Left ventricle myocardium inferior (tissue), 1 donor: ENCODE measurements at regions not wholly inside any gene's neighbourhood (a gene's known extent, or its start where the extent isn't known, plus 50 kb on each side); places are given as distances from the start of the nearest gene placed in this dataset.

Experiments used
- DNase-seq: peaks from one replicate; pipeline ENCODE4 v3.0.0-alpha.2; 2020
- H3K27ac ChIP-seq: fragments of 200-600 bp; replicated peaks from 2 replicates; pipeline ENCODE4 v1.8.0; 2021
- H3K27me3 ChIP-seq: fragments of 200-600 bp; 2 replicates; pipeline ENCODE4 v1.8.0; 2021; ENCODE audit warnings: low read depth
- H3K36me3 ChIP-seq: fragments of 200-600 bp; 2 replicates; pipeline ENCODE4 v1.8.0; 2021
- H3K4me1 ChIP-seq: fragments of 200-600 bp; 2 replicates; pipeline ENCODE4 v1.8.0; 2021
- H3K4me3 ChIP-seq: fragments of 200-600 bp; 2 replicates; pipeline ENCODE4 v1.8.0; 2021; ENCODE audit warnings: mild to moderate bottlenecking, moderate library complexity
- H3K9me3 ChIP-seq: fragments of 200-600 bp; replicated peaks from 2 replicates; pipeline ENCODE4 v1.8.0; 2021
- CTCF ChIP-seq: fragments of 200-600 bp; IDR thresholded peaks from 2 replicates; pipeline ENCODE4 v1.8.0; 2021; ENCODE audit warnings: antibody characterized with exemption, mild to moderate bottlenecking, borderline replicate concordance
- intact Hi-C: fragments of 100-400 bp; cut with micrococcal nuclease; formaldehyde crosslinking; loops from one replicate; pipeline ENCODE4 v1.11.0; 2022
- donor health status: DM: no; HTN: yes; CAD: no; lungs with severe emphysema.

DNA sequence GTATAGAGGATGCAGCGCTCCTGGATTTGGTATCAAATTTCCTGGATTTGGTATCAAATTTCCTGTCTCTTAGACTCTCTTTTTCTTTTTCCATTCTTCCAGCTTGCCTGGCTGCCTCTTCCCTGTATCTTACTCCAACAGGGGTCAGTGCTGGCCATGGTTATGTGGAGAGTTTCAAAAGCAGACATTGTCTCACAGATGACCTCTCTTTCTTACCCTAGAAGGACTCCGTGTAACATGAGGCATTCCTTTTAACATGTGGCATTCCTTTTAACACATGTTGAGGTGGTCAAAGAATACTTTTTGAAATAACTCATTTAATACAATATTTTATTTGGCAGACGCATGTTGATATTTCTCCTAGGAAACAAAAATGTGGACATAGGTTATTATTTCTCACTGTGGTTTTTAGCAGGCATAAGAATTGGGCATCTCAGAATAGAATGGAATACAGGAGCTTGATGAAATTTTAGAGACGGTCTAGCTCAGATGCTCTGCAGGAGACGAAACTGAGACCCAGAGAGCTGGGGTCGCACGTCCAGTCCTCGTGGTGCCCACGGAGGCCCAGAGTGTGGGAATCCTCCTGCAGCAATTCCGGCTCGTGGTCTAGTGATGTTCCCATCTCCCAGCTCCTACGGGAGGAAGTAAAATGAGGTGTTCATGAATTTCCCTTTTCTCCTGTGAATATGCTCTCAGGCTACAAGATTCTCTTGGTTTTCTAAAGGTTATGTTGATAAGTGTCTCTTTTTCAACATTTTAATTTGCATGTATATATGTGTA, 59.6 kb upstream of the PITRM1 start:
- TF ChIP-seq CTCF, result no peak
- H3K36me3 ChIP-seq, result no peaks in the 10 kb centered on the region
- H3K9me3 ChIP-seq, result no peaks in the 10 kb centered on the region
- intact Hi-C loops, result no loop called here
- no peak for DNase-seq
- H3K4me1 ChIP-seq, result peaks cover 10% of the 10 kb centered on the region
- H3K27me3 ChIP-seq, result peaks cover 6% of the 10 kb centered on the region
- H3K4me3 ChIP-seq, result no peak overlapping the region
- no peak overlapping the region for H3K27ac ChIP-seq

DNA sequence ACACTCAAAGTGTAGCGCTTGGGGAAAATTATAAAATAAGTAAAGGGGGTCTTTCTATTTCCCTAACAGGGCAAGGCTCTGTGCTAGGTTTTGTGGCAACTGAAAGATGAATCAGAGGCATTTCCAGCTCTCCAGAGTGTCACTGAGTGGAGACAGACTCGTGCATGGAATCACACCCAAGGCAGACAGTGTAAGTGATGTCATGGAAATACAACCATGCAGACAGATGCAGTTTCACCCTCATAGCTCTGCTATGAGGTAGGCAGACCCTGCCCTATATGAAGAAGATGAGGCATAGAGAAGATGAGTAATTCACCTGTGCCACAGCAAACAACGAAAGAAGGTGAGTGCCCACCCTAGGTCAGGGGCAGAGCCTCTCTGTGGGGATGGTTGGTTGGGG, 57.2 kb upstream of the PITRM1 start:
- Histone ChIP-seq H3K27me3 (peaks cover 6% of the 10 kb centered on the region), H3K4me3 (no peak overlapping the region), H3K9me3 (no peaks in the 10 kb centered on the region), H3K4me1 (peaks cover 11% of the 10 kb centered on the region), H3K36me3 (no peaks in the 10 kb centered on the region), H3K27ac (no peak overlapping the region)
- DNase-seq, result no peak
- intact Hi-C loops, result no loop called here
- TF ChIP-seq CTCF, result no peak

GRCh38 chr10:3228629-3228945, 56.0 kb upstream of the PITRM1 start:
- DNase-seq, result no peak
- Histone ChIP-seq H3K9me3 (no peaks in the 10 kb centered on the region), H3K4me3 (no peak overlapping the region), H3K4me1 (peaks cover 11% of the 10 kb centered on the region), H3K27me3 (peaks cover 6% of the 10 kb centered on the region), H3K36me3 (no peaks in the 10 kb centered on the region), H3K27ac (no peak overlapping the region)
- intact Hi-C loops, result no loop called here
- TF ChIP-seq CTCF, result no peak

DNA sequence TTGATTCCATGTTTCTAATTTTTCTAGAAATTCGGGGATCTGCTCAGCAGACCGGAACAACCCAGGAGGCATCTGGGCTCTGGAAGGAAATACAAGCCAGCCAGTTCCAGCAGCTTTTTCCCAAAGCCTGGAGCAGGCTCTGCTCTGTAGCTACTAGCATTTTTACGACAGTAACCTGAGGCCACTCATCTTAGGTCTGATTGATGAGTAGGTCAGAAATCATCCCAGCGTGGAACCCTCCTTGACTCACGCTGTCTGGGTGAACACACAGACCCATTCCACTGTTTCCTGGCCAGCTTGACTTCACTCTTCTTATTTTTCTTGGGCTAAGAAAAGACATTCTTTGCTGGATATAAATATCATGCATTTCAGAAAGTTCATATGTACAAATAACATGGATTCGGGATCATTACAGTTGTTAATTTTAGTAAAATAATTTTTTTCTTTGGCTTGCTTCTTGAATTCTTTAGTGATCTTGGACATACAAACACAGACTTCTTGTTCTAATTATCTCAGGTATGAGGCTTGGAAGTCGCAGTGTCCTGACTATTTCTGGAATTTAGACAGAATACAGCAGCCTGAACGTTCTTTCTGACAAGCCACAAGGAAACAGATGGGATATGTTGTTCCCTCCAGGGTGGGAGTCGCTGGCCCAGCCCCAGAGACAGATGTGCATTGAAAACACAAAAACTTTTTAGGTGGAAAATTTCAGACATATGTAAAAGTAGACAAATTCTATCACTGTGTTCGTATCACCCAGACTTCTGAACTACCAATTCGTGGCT, 54.6 kb upstream of the PITRM1 start:
- intact Hi-C loops, result no loop called here
- TF ChIP-seq CTCF, result no peak
- DNase-seq, result no peak
- Histone ChIP-seq H3K27ac (no peak overlapping the region), H3K9me3 (no peaks in the 10 kb centered on the region), H3K4me3 (no peak overlapping the region), H3K27me3 (peaks cover 6% of the 10 kb centered on the region), H3K4me1 (peaks cover 11% of the 10 kb centered on the region), H3K36me3 (no peaks in the 10 kb centered on the region)

GRCh38 chr10:3225561-3225960, 53.0 kb upstream of the PITRM1 start:
- intact Hi-C loops, result no loop called here
- no peak overlapping the region for H3K27ac ChIP-seq

More at GRCh38 chr10:3225561-3225960, 53.0 kb upstream of the PITRM1 start:
- no peak for TF ChIP-seq CTCF
- no peak for DNase-seq
- Histone ChIP-seq H3K4me3 (no peak overlapping the region), H3K4me1 (peaks cover 11% of the 10 kb centered on the region), H3K27me3 (peaks cover 6% of the 10 kb centered on the region), H3K9me3 (no peaks in the 10 kb centered on the region), H3K36me3 (no peaks in the 10 kb centered on the region)
